NCI-H1930 (cell line): ENCODE measurements at regions not wholly inside any gene's neighbourhood (a gene's known extent, or its start where the extent isn't known, plus 50 kb on each side); places are given as distances from the start of the nearest gene placed in this dataset.
"Not testable (repeated sequence)": the region's sequence is repeated elsewhere in the genome, so short reads cannot be mapped to it uniquely, and the experiment has no call there.

Source experiments
- DNase-seq, 2 experiments: peaks; one replicate each; lab custom pipeline; 2025; lab: John Stamatoyannopoulos, UW

DNA sequence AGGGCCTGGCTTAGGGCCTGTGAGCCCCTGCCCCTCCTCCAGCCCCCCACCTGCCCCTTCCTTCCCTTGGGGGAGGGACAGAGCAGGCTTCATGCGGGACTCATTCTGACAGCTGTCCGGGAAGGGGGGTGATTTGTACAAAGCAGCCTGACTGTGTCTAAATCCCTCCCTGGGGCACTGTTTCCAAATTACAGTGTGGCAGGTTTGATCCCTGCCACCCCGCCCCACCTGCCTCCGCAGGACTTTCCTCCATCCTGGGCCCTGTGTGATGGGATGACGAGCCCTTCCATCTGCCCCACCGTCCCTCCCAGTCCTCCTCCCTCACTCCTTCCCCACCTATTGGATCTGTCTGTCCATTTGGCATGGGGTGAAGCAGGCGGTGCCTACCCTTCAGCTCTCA is 363.9 kb downstream of the BCL11B start:
- no peak for DNase-seq

DNA sequence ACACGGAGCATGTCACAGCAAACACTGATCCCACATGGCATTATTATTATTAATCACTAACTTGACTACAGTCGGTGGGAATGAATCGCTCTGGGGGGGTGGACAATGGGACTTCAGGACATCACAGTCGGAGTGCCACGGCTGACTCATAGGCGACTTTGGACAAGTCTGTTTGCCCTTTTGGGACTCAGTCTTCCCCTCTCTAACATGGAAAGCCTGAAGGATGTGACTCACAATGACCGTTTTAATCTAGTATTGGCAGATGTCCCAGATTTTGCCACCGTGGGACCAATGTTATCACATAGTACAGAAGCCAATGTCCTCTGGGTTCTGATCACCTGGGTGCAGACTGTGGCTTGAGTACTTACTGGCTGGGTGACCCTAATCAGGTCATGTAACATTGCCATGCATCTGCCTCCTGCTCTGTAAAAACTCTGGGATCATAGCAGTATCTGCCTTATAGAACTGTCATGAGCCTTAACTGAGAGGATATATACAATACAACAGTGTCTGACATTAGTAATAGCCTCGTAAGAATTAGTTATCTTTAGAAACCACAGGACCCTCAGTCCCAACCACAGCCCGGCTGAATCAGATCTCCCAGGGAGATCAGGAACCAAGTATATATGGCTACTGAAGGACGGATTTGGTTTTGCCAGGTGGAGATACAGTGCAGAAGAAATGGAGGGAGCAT is 362.6 kb downstream of the BCL11B start:
- DNase-seq: no peak

GRCh38 chr14:98910061-98910460 is 361.9 kb downstream of the BCL11B start:
- no peak for DNase-seq

- no peak for DNase-seq
Measured at GRCh38 chr14:98912655-98913054, 359.3 kb downstream of the BCL11B start.

DNA sequence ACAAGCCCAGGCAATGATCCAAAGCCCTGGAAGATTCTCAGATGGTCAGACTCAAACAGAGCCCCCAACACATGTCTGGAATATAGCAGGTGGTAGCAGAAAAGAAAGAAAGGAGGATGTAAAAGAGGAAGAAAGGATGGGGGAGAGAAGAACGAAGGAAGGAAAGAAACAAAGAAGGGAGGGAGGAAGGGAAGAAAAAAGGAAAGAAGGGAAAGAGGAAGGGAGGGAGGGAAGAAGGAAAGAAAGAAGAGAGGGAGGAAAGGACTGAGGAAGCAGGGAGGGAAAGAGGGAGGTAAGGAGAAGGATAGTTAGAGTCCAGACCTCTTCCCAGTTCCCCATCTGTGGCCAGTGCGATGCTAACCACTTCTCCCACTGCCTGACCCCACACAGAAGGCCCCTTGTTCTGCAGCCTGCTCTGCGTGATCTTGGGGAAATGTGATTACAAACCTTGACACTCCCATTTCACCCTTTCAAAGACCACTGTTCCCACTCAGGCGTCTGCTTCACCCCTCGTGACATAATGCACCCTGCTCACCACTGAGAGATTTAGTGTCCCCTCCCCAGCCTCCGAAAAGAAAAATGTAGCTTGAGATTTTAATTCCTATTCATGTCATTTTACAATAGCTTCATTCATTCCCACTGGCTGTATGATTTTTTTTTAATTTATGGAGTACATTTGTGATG is 357.9 kb downstream of the BCL11B start:
- DNase-seq: no peak

GRCh38 chr14:98914942-98915341 is 357.1 kb downstream of the BCL11B start:
- DNase-seq: no peak

DNA sequence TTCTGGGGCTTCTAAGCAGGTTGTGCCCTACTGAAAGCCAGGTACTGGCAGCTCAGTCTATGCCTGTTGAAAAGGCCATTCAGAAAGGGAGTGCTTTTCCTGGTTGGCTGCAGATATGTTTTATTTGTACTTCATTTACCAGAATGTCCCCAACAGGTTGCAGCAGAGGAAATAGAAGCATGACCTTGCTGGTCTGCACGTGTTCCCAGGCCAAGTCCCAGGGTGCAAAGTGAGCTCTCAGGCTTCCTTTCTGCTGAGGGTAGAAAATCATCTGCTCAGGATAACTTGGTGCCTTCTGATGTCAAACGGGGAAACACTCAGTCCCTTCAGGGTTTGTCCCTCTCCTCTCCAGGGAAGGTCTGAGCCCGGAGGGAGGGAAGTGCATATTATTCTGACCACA is 356.4 kb downstream of the BCL11B start:
- no peak for DNase-seq

GRCh38 chr14:98916036-98916435 is 356.0 kb downstream of the BCL11B start:
- no peak for DNase-seq

DNA sequence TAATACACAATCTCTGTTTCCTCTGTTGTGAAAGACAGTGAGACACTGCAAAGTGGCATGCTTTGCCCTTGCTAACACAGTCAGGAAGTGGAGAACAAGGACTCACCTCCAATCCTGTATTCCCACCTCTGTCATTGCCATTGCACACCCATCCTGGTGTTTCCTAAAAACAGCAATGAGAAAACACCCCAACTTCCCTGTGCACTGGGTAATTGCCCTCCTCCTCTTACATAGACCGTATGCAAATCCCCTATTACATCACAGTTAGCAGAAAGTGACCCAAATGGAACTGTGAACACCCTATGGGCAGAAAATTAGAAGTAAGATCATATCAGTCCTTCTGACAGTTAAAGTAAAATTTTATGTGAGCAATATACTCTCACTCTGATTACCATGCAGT is 355.5 kb downstream of the BCL11B start:
- DNase-seq: no peak

GRCh38 chr14:98919434-98919833 is 352.6 kb downstream of the BCL11B start:
- DNase-seq: no peak

DNA sequence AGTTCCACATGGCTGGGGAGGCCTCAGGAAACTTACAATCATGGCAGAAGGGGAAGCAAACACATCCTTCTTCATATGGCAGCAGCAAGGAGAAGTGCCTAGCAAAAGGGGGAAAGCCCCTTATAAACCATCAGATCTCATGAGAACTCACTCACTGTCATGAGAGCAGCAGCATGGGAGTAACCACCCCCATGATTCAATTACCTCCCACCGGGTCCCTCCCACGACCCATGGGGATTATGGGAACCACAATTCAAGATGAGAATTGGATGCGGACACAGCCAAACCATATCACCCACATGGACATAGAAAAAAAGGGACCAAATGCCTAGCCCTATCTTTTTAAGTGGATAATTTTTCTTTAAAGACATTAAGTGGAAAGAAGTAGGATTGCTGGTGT is 350.7 kb downstream of the BCL11B start:
- DNase-seq: not testable (repeated sequence)

DNA sequence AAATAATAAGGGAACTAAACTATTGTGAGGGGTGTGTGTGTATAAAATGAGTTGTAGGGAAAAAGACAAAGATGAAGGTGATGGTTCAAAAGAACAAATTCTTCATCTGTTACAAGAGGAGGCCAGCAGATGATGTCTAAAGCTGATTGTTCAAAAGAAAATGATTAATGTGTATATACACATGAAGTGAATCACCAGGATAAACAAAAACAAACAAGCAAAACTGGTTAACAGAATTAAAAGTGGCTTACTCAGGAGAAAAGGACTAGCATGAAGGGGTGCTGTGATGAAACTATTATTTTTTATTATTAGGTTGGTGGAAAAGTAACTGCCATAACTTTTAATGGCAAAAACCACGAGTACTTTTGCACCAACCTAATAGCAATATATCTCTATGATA is 348.4 kb downstream of the BCL11B start:
- DNase-seq: no peak

GRCh38 chr14:98924046-98924445 is 348.0 kb downstream of the BCL11B start:
- no peak for DNase-seq

GRCh38 chr14:98925354-98926040 is 346.5 kb downstream of the BCL11B start:
- no peak for DNase-seq

DNA sequence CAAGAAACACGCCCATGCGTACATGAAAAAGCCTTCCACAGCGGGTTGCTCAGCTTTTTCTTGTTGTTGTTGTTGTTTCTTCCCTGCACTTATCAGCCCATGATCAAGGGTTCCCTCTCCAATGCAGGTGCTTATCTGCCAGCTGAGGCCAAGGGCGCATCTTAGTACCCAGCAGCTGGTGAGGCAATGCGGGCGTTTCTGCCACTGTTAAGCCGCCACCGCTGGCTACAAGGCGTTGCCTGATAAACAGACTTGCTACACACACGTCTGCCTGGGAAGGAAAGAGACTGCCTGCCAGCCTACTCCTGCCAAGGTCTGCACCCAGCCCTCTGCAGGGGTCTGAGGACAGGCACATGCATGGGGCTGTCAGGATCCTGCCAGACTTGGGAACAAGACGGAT is 345.9 kb downstream of the BCL11B start:
- no peak for DNase-seq

DNA sequence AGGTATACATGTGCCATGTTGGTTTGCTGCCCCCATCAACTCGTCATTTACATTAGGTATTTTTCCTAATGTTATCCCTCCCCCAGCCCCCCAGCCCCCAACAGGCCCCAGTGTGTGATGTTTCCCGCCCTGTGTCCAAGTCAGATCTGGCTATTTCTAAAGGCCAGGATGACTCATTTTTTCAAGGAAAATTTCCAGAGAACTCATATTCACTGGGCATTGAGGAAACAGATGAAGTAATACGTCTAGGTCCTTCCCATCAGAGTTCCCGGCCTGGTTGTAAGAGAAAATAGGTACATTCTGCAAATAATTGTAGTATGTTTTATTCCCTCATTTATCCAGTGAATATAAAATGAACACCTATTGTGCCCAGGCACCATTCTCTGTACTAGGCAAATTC is 345.2 kb downstream of the BCL11B start:
- no peak for DNase-seq

GRCh38 chr14:98927986-98928385 is 344.0 kb downstream of the BCL11B start:
- DNase-seq: no peak

DNA sequence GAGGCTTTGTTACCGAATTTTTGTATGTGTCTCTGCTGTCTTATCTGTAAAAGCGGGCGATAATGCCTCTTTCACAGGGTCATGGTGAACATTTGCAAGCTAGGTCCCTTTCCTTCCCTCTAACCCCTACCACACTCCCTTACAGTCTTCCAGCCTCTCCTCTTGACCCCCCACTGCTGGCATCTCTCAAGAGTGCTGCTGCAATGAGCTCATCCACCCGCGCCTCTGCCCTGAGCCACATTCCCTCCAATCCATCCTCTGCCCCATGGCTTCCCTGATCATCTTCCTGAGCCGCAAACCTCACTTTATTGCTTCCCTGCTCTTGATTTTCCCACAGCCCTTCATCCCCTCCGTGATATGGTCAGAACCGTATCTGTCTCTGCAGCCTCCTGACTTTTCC is 343.6 kb downstream of the BCL11B start:
- no peak for DNase-seq

- no peak for DNase-seq
Measured at GRCh38 chr14:98931126-98931525, 340.9 kb downstream of the BCL11B start.

DNA sequence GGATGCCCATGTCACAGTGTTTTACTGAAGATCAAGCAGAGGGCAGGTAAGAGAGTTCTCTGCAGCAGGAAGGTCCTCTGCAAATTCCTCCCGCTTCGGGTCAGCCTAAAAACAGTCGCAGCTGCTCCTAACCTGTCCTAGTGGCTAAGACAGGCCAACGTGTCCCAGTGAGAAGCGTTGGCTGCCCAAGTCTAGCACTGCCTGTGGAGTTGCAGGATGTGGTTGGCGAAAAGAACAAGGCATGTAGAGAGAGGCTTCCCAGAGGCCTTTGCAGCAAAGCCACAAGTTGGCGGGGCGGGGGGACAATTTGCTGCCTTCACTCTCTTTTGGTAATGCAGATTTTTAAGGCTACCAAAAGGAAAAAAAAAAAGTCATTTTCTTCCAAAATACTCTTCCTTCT is 340.1 kb downstream of the BCL11B start:
- DNase-seq: no peak

- no peak for DNase-seq
Measured at GRCh38 chr14:98932431-98933325, 339.3 kb downstream of the BCL11B start.

DNA sequence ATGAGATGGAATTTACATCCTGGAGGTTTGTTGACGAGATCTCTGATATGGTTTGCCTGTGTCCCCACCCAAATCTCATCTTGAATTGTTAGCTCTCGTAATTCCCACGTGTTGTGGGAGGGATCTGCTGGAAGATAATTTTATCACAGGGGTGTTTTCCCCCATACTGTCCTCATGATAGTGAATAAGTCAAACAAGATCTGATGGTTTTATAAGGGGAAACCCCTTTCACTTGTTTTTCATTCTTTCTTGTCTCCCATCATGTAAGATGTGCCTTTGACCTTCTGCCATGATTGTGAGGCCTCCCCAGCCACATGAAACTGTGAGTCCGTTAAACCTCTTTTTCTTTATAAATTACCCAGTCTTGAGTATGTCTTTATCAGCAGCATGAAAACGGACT is 337.4 kb downstream of the BCL11B start:
- DNase-seq: not testable (repeated sequence)
